Breast epithelium (tissue), 4 donors: ENCODE measurements at regions not wholly inside any gene's neighbourhood (a gene's known extent, or its start where the extent isn't known, plus 50 kb on each side); places are given as distances from the start of the nearest gene placed in this dataset.
A peak's percentile ranks its signal among the peaks of the same experiment; 100 is the strongest.

Experiments used
- DNase-seq, 2 donors: peaks; one replicate each; pipeline ENCODE4 v3.0.0-alpha.2; 2019; ENCODE audit warnings: low spot score in 2 of 2
- H3K27ac ChIP-seq, 2 donors: fragments of 200-600 bp; sonication (generic) in 1 of 2; one replicate each; pipeline ENCODE4 v1.5.1; 2016 to 2019; ENCODE audit warnings: mild to moderate bottlenecking in 1 of 2
- H3K27me3 ChIP-seq, 2 donors: fragments of 200-600 bp; sonication (generic) in 1 of 2; one replicate each; pipeline versions ENCODE4 v1.5.1 to v1.6.0; 2017 to 2019; ENCODE audit warnings: control low read depth in 1 of 2, mild to moderate bottlenecking in 1 of 2
- H3K36me3 ChIP-seq: fragments of 200-600 bp; one replicate; pipeline ENCODE4 v1.5.1; 2019
- H3K4me1 ChIP-seq, 2 donors: fragments of 200-600 bp; sonication (generic); one replicate each; pipeline ENCODE4 v1.5.1; 2016 to 2019; ENCODE audit warnings: control low read depth in 1 of 2
- H3K4me3 ChIP-seq, 3 donors: fragments of 200-600 bp; sonication (generic); 1 replicate in 2 of 3; 2 replicates in 1 of 3; pipeline ENCODE4 v1.5.1; 2016 to 2019; ENCODE audit warnings: mild to moderate bottlenecking in 3 of 3, moderate library complexity in 2 of 3
- H3K9me3 ChIP-seq, 2 donors: fragments of 200-600 bp; sonication (generic) in 1 of 2; one replicate each; pipeline ENCODE4 v1.5.1; 2016 to 2019; ENCODE audit warnings: control low read depth in 1 of 2
- CTCF ChIP-seq, 3 donors: fragments of 450-650 bp; IDR thresholded peaks; one replicate each; pipeline ENCODE4 v1.5.1; 2016 to 2017; ENCODE audit warnings: antibody characterized with exemption in 3 of 3, mild to moderate bottlenecking in 3 of 3, moderate library complexity in 3 of 3
- POLR2A ChIP-seq: fragments of 450-650 bp; IDR thresholded peaks from one replicate; pipeline ENCODE4 v1.6.1; 2016; ENCODE audit warnings: antibody characterized with exemption, mild to moderate bottlenecking, moderate library complexity
- POLR2AphosphoS5 ChIP-seq, 3 donors: sonication (generic); formaldehyde crosslinking; IDR thresholded peaks; one replicate each; pipeline ENCODE4 v1.6.1; 2017; ENCODE audit warnings: antibody characterized with exemption in 3 of 3
- intact Hi-C: fragments of 100-400 bp; cut with DNase I; formaldehyde crosslinking; loops from one replicate; pipeline ENCODE4 v1.15.1; 2023; ENCODE audit warnings: low total_unique reads

- no peaks in the 10 kb centered on the region for H3K27me3 ChIP-seq
- no peak overlapping the region for H3K4me3 ChIP-seq
- no peak overlapping the region for H3K27ac ChIP-seq
- no peak for TF ChIP-seq POLR2AphosphoS5 (IDR thresholded peaks at IDR 0.05)
- no peak for TF ChIP-seq POLR2A
- no peak for TF ChIP-seq CTCF (IDR thresholded peaks at IDR 0.05)
- intact Hi-C loops = no loop called here
- H3K9me3 ChIP-seq = no peaks in the 10 kb centered on the region
- DNase-seq = no peak
- no peaks in the 10 kb centered on the region for H3K4me1 ChIP-seq
- H3K36me3 ChIP-seq = no peaks in the 10 kb centered on the region
Measured at GRCh38 chr6:100283285-100283684, 181.4 kb downstream of the SIM1 start.

- intact Hi-C loops = no loop called here
- TF ChIP-seq POLR2AphosphoS5 (IDR thresholded peaks at IDR 0.05) = no peak
- no peak for TF ChIP-seq CTCF (IDR thresholded peaks at IDR 0.05)
- TF ChIP-seq POLR2A = no peak
Measured at GRCh38 chr6:100281471-100281901, 183.2 kb downstream of the SIM1 start.

DNA sequence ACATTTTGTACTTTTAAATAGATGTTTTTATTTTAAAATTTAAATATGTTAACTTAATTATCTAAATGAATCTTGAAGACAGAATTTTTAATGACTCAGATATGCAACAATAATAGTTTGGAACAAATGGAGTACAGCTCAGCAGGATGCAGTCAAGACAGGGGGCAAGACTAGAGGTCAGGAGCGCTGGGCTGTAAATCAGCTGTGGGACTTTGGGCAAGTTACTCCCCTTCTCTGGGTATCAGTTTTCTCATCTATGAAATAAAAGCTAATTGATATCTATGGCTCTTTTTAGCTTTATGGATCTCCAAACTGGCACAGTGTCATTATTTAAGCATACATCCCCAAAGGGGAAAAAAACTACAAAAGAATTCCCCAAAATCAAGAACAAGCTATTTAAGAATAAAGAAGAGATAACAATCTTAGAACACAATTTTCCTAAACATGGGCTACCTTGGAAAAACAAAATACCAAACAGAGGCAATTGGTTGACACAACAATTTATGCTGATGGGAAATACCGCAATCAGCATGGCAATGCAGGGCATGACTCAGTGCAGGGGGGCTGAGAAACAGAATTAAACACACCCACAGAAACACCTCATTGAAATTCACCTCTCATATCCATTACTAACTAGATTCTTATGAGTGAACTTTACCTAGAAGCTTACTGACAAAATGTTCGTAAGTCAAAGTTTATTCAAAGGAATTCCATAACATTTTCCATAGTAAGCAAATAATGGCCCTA, 188.2 kb downstream of the SIM1 start:
- no peak for DNase-seq
- intact Hi-C loops = no loop called here
- Histone ChIP-seq H3K27ac (no peak overlapping the region), H3K36me3 (no peaks in the 10 kb centered on the region), H3K9me3 (no peaks in the 10 kb centered on the region), H3K27me3 (no peaks in the 10 kb centered on the region), H3K4me3 (no peak overlapping the region), H3K4me1 (no peaks in the 10 kb centered on the region)
- TF ChIP-seq POLR2AphosphoS5 (IDR thresholded peaks at IDR 0.05) (no peak), POLR2A (no peak), CTCF (IDR thresholded peaks at IDR 0.05) (no peak)

More at GRCh38 chr6:100281471-100281901, 183.2 kb downstream of the SIM1 start:
- H3K9me3 ChIP-seq = no peaks in the 10 kb centered on the region
- H3K4me3 ChIP-seq = peak overlapping the region in 2 of 3 donors; percentile 18 to 42
- DNase-seq = no peak
- H3K4me1 ChIP-seq = no peaks in the 10 kb centered on the region
- no peaks in the 10 kb centered on the region for H3K27me3 ChIP-seq
- H3K36me3 ChIP-seq = no peaks in the 10 kb centered on the region
- H3K27ac ChIP-seq = no peak overlapping the region

GRCh38 chr6:100274147-100274546, 190.6 kb downstream of the SIM1 start:
- intact Hi-C loops = no loop called here

More at GRCh38 chr6:100274147-100274546, 190.6 kb downstream of the SIM1 start:
- no peak for TF ChIP-seq CTCF (IDR thresholded peaks at IDR 0.05)
- no peak for TF ChIP-seq POLR2AphosphoS5 (IDR thresholded peaks at IDR 0.05)
- TF ChIP-seq POLR2A = no peak
- Histone ChIP-seq H3K27ac (no peak overlapping the region), H3K9me3 (no peaks in the 10 kb centered on the region), H3K27me3 (no peaks in the 10 kb centered on the region), H3K36me3 (no peaks in the 10 kb centered on the region), H3K4me3 (no peak overlapping the region), H3K4me1 (no peaks in the 10 kb centered on the region)
- no peak for DNase-seq
